ENCODE measurements at regions not wholly inside any gene's neighbourhood (a gene's known extent, or its start where the extent isn't known, plus 50 kb on each side); places are given as distances from the start of the nearest gene placed in this dataset.

- TF ChIP-seq, protein P1, sequence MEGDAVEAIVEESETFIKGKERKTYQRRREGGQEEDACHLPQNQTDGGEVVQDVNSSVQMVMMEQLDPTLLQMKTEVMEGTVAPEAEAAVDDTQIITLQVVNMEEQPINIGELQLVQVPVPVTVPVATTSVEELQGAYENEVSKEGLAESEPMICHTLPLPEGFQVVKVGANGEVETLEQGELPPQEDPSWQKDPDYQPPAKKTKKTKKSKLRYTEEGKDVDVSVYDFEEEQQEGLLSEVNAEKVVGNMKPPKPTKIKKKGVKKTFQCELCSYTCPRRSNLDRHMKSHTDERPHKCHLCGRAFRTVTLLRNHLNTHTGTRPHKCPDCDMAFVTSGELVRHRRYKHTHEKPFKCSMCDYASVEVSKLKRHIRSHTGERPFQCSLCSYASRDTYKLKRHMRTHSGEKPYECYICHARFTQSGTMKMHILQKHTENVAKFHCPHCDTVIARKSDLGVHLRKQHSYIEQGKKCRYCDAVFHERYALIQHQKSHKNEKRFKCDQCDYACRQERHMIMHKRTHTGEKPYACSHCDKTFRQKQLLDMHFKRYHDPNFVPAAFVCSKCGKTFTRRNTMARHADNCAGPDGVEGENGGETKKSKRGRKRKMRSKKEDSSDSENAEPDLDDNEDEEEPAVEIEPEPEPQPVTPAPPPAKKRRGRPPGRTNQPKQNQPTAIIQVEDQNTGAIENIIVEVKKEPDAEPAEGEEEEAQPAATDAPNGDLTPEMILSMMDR (IDR thresholded peaks at IDR 0.05; ENCODE audit: unreplicated experiment), result no peak
- Mint-ChIP-seq H3K36me3 (ENCODE audit: low read depth, unreplicated experiment) (no peaks in the 10 kb centered on the region), H3K27ac (ENCODE audit: unreplicated experiment) (no peak overlapping the region), H3K4me3 (ENCODE audit: unreplicated experiment) (no peak overlapping the region), H3K4me1 (ENCODE audit: unreplicated experiment) (no peaks in the 10 kb centered on the region), H3K27me3 (ENCODE audit: unreplicated experiment) (no peaks in the 10 kb centered on the region), H3K9me3 (ENCODE audit: unreplicated experiment) (no peaks in the 10 kb centered on the region)
- no peak for DNase-seq (ENCODE audit: low spot score)
Observed at GRCh38 chr18:2433366-2433765, 137.9 kb downstream of the METTL4 start.

GRCh38 chr18:2441544-2441943, 129.8 kb downstream of the METTL4 start:
- no peak overlapping the region for H3K4me3 Mint-ChIP-seq (ENCODE audit: unreplicated experiment)

GRCh38 chr18:2442006-2442405, 129.3 kb downstream of the METTL4 start:
- peaks cover 7% of the 10 kb centered on the region for H3K4me1 Mint-ChIP-seq (ENCODE audit: unreplicated experiment)
- H3K27ac Mint-ChIP-seq (ENCODE audit: unreplicated experiment), result no peak overlapping the region
- TF ChIP-seq, protein P1 (IDR thresholded peaks at IDR 0.05; ENCODE audit: unreplicated experiment), result no peak
- no peak for DNase-seq (ENCODE audit: low spot score)
- no peaks in the 10 kb centered on the region for H3K36me3 Mint-ChIP-seq (ENCODE audit: low read depth, unreplicated experiment)
- no peaks in the 10 kb centered on the region for H3K9me3 Mint-ChIP-seq (ENCODE audit: unreplicated experiment)
- no peaks in the 10 kb centered on the region for H3K27me3 Mint-ChIP-seq (ENCODE audit: unreplicated experiment)
- no peak overlapping the region for H3K4me3 Mint-ChIP-seq (ENCODE audit: unreplicated experiment)

More at GRCh38 chr18:2441544-2441943, 129.8 kb downstream of the METTL4 start:
- H3K27me3 Mint-ChIP-seq (ENCODE audit: unreplicated experiment), result no peaks in the 10 kb centered on the region
- H3K9me3 Mint-ChIP-seq (ENCODE audit: unreplicated experiment), result no peaks in the 10 kb centered on the region
- H3K36me3 Mint-ChIP-seq (ENCODE audit: low read depth, unreplicated experiment), result no peaks in the 10 kb centered on the region
- TF ChIP-seq, protein P1 (IDR thresholded peaks at IDR 0.05; ENCODE audit: unreplicated experiment), result no peak
- no peak overlapping the region for H3K27ac Mint-ChIP-seq (ENCODE audit: unreplicated experiment)
- peaks cover 7% of the 10 kb centered on the region for H3K4me1 Mint-ChIP-seq (ENCODE audit: unreplicated experiment)
- no peak for DNase-seq (ENCODE audit: low spot score)

GRCh38 chr18:2442726-2443275, 128.5 kb downstream of the METTL4 start:
- Mint-ChIP-seq H3K4me3 (ENCODE audit: unreplicated experiment) (no peak overlapping the region), H3K27ac (ENCODE audit: unreplicated experiment) (no peak overlapping the region), H3K9me3 (ENCODE audit: unreplicated experiment) (no peaks in the 10 kb centered on the region), H3K36me3 (ENCODE audit: low read depth, unreplicated experiment) (no peaks in the 10 kb centered on the region), H3K27me3 (ENCODE audit: unreplicated experiment) (no peaks in the 10 kb centered on the region), H3K4me1 (ENCODE audit: unreplicated experiment) (peaks cover 7% of the 10 kb centered on the region)
- TF ChIP-seq, protein P1 (IDR thresholded peaks at IDR 0.05; ENCODE audit: unreplicated experiment), result no peak
- no peak for DNase-seq (ENCODE audit: low spot score)

- H3K4me1 Mint-ChIP-seq (ENCODE audit: unreplicated experiment), result peaks cover 10% of the 10 kb centered on the region
- no peaks in the 10 kb centered on the region for H3K27me3 Mint-ChIP-seq (ENCODE audit: unreplicated experiment)
- H3K27ac Mint-ChIP-seq (ENCODE audit: unreplicated experiment), result peak overlapping the region; percentile 61
- H3K36me3 Mint-ChIP-seq (ENCODE audit: low read depth, unreplicated experiment), result no peaks in the 10 kb centered on the region
- TF ChIP-seq, protein P1 (IDR thresholded peaks at IDR 0.05; ENCODE audit: unreplicated experiment), result no peak
- no peak overlapping the region for H3K4me3 Mint-ChIP-seq (ENCODE audit: unreplicated experiment)
- DNase-seq (ENCODE audit: low spot score), result no peak
- H3K9me3 Mint-ChIP-seq (ENCODE audit: unreplicated experiment), result no peaks in the 10 kb centered on the region
Observed at GRCh38 chr18:2444201-2444875, 127.0 kb downstream of the METTL4 start.
